HG03103 (cell line): ENCODE measurements at regions not wholly inside any gene's neighbourhood (a gene's known extent, or its start where the extent isn't known, plus 50 kb on each side); places are given as distances from the start of the nearest gene placed in this dataset.
A peak's percentile ranks its signal among the peaks of the same experiment; 100 is the strongest.

Source experiments
- ATAC-seq: cut with Tn5 transposase; IDR thresholded peaks from one replicate; pipeline ENCODE4 v1.9.1; 2021; ENCODE audit warnings: low read depth; ENCODE audit not compliant: unreplicated experiment

GRCh38 chr11:86193297-86194095, 51.1 kb upstream of the EED start:
- ATAC-seq, result peak; percentile 93

GRCh38 chr11:86192519-86193257, 51.9 kb upstream of the EED start:
- peak; percentile 6 for ATAC-seq

DNA sequence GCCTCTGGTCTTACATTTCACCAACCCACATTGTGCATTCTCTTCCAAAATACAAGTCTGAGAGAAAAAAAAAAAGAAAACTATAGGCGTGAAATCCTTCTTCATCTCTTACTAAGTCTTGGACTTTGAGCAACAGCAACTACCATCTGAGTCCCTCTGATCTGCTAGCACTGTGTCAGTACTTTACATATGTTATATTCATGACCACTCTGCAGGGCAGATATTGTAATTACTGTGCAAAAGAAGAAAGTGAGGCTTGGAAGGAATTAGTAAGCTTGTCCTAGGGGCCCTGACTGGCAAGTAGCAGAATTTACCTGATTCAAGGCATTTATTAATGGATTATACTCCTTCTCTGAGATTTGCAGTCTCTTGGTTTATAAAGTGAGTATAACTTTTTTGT, 52.7 kb upstream of the EED start:
- ATAC-seq, result no peak

DNA sequence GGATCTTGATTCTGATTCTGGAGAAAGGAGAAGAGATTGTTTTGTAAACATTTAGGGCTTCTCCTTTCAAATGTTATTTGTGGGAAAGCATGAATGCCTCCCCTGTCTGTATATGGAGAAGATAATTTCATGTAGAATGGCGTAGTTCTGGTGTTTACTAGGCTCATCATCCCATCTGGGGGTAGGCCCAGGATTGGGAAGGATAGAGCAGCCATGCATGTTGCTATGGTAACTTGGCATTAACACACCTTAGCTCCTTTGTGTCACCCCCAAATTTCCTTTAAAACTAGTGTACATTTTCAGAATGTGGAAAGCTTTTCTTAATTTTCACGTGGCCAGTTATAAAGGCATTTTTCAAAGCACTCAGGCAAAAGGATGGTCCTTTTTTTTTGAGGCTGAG, 57.5 kb upstream of the EED start:
- no peak for ATAC-seq

DNA sequence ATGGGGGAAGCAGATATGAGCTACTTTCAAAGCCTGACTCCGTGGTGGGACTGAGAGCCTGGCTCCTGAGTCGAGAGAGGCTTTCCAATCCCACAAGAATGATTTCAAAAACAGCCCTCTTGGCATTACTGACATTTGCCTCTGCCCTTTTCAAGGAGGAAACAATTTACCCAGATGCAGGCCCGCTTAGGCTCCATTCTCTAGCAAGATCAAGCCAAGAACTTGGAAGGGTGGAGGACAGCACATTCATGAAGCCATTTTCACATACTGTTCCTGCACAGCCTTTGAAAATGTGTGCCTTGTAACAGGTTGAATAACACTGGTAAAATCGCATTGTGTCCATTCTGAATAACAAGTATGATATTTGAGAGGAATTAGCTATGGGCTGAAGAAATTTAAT, 58.2 kb upstream of the EED start:
- no peak for ATAC-seq

DNA sequence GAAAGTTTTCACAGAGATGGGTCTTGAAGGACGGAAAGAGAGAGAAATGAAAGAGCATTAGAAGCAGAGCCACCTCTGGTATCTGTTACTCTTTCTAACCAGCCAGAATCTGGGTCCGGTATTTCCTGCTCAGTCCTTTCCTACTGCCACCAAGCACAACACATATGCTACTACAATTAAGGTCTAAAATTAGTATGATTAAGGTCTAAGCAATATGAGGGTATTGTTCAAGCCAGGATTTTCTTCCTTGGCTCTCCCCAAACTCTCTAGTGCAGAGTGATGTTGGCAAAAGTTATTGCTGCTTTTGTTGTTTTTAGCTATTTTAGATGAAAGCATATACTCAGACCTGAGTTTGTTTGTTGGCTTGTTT, 59.2 kb upstream of the EED start:
- ATAC-seq, result no peak

GRCh38 chr11:86184728-86185380, 59.7 kb upstream of the EED start:
- no peak for ATAC-seq

GRCh38 chr11:86183694-86184093, 60.9 kb upstream of the EED start:
- peak; percentile 24 for ATAC-seq

- peak; percentile 63 for ATAC-seq
These were observed 61.5 kb upstream of the EED start for GRCh38 chr11:86182976-86183584.

- ATAC-seq, result no peak
These were observed 63.2 kb upstream of the EED start for GRCh38 chr11:86181379-86181778.

GRCh38 chr11:86180851-86181250, 63.7 kb upstream of the EED start:
- no peak for ATAC-seq

GRCh38 chr11:86180423-86180822, 64.1 kb upstream of the EED start:
- ATAC-seq, result no peak

GRCh38 chr11:86179646-86180064, 64.9 kb upstream of the EED start:
- no peak for ATAC-seq

GRCh38 chr11:86177302-86177701, 67.3 kb upstream of the EED start:
- ATAC-seq, result no peak

DNA sequence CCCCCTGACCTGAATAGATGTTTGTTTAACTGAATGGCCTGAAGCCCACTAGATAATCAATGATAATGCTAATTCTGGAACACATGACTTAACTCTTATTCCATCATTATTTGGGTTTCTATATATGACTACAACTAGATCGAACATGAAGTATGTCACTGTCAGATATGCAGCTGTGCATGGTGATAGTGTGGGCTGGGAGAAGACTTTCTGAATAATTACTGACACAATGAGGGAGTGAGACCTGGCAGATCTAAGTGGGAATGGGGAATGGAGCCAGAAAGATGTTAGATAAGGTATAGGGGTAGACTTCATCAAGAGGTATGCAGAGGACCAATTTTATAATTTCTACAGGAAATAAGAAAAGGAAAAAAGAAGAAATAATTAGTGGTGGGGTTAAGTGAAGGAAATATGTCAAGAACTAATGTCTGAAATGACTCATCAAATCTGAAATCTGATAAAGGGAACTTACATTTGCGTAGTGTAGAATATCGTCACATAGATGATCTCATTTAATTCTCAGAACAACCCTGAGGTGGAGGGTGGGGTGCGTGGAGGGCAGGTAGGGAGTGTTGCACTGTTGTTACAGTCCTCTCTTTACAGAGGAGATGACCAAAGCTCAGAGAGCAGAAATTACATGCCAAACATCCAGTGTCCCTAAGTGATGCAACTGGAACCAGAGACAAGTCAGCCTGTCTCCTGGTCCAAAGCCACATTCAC, 68.2 kb upstream of the EED start:
- ATAC-seq, result peak; percentile 75

- no peak for ATAC-seq
These were observed 68.9 kb upstream of the EED start for GRCh38 chr11:86175626-86176025.

- no peak for ATAC-seq
These were observed 69.4 kb upstream of the EED start for GRCh38 chr11:86175191-86175590.

GRCh38 chr11:86174101-86175046, 70.2 kb upstream of the EED start:
- no peak for ATAC-seq

- ATAC-seq, result no peak
These were observed 71.7 kb upstream of the EED start for GRCh38 chr11:86172894-86173293.
